Fibroblast of lung (primary cell): ENCODE measurements at regions not wholly inside any gene's neighbourhood (a gene's known extent, or its start where the extent isn't known, plus 50 kb on each side); places are given as distances from the start of the nearest gene placed in this dataset.

Experiments used
- DNase-seq, 2 donors: peaks; one replicate each; pipeline versions ENCODE4 v3.0.0 to v3.0.0-alpha.2; 2010; ENCODE audit warnings: low read depth in 2 of 2
- H2AFZ ChIP-seq: 2 replicates; pipeline ENCODE4 v1.5.1; 2012; ENCODE audit warnings: low read length, control low read depth, inconsistent platforms
- H3K27ac ChIP-seq: 2 replicates; pipeline ENCODE4 v1.5.1; 2011; ENCODE audit warnings: low read length, control low read depth; ENCODE audit not compliant: insufficient read depth
- H3K27me3 ChIP-seq: 2 replicates; pipeline ENCODE4 v1.5.1; 2011; ENCODE audit warnings: mild to moderate bottlenecking, low read length; ENCODE audit not compliant: control insufficient read depth, insufficient read depth
- H3K36me3 ChIP-seq: 2 replicates; pipeline ENCODE4 v1.5.1; 2011; ENCODE audit warnings: low read length; ENCODE audit not compliant: control insufficient read depth, insufficient read depth
- H3K4me1 ChIP-seq: 2 replicates; pipeline ENCODE4 v1.5.1; 2011; ENCODE audit warnings: low read length; ENCODE audit not compliant: control insufficient read depth, insufficient read depth; ENCODE audit errors: extremely low read depth
- H3K4me2 ChIP-seq: 2 replicates; pipeline ENCODE4 v1.5.1; 2011; ENCODE audit warnings: low read length, control low read depth; ENCODE audit not compliant: insufficient read depth; ENCODE audit errors: extremely low read depth
- H3K4me3 ChIP-seq, 4 experiments: fragments of 200-600 bp in 1 of 4; sonication (generic) in 1 of 4; replicated peaks in 1 of 4; 2 replicates each; pipeline ENCODE4 v1.5.1; 2011 to 2016; ENCODE audit warnings: low read length in 4 of 4, low read depth in 3 of 4, mild to moderate bottlenecking in 3 of 4, control low read depth in 2 of 4, inconsistent platforms in 1 of 4, mixed read lengths in 1 of 4; ENCODE audit not compliant: insufficient read depth in 1 of 4; ENCODE audit errors: control extremely low read depth in 1 of 4
- H3K79me2 ChIP-seq: 2 replicates; pipeline ENCODE4 v1.5.1; 2012; ENCODE audit warnings: mild to moderate bottlenecking, low read length, inconsistent platforms; ENCODE audit not compliant: control insufficient read depth, insufficient read depth
- H3K9ac ChIP-seq: 2 replicates; pipeline ENCODE4 v1.5.1; 2011; ENCODE audit warnings: mild to moderate bottlenecking, low read length, control low read depth; ENCODE audit not compliant: insufficient read depth
- H3K9me3 ChIP-seq: 2 replicates; pipeline ENCODE4 v1.5.1; 2012; ENCODE audit warnings: low read depth, low read length; ENCODE audit not compliant: control insufficient read depth, insufficient read depth
- H4K20me1 ChIP-seq: 2 replicates; pipeline ENCODE4 v1.5.1; 2011; ENCODE audit warnings: low read length; ENCODE audit not compliant: control insufficient read depth, insufficient read depth; ENCODE audit errors: extremely low read depth
- CTCF ChIP-seq, 2 donors: IDR thresholded peaks in 1 of 2; conservative IDR thresholded peaks in 1 of 2; 1 replicate in 1 of 2; 2 replicates in 1 of 2; pipeline ENCODE4 v1.5.1; 2011 to 2012; ENCODE audit warnings: low read length in 2 of 2, control low read depth in 1 of 2, inconsistent platforms in 1 of 2, low read depth in 1 of 2, mild to moderate bottlenecking in 1 of 2
- EZH2 ChIP-seq: IDR thresholded peaks from 2 replicates; pipeline ENCODE4 v1.5.1; 2012; ENCODE audit warnings: low read length, control low read depth, mild to moderate bottlenecking; ENCODE audit errors: missing control alignments

GRCh38 chr7:106571563-106571962, 89.4 kb downstream of the CCDC71L start:
- H3K9me3 ChIP-seq: no peaks in the 10 kb centered on the region
- H4K20me1 ChIP-seq: no peaks in the 10 kb centered on the region
- no peak overlapping the region for H3K27ac ChIP-seq
- no peaks in the 10 kb centered on the region for H3K79me2 ChIP-seq
- DNase-seq: no peak
- H3K4me1 ChIP-seq: peaks cover 4% of the 10 kb centered on the region
- no peak overlapping the region for H3K9ac ChIP-seq
- no peak overlapping the region for H3K4me2 ChIP-seq
- no peak overlapping the region for H3K4me3 ChIP-seq
- TF ChIP-seq EZH2: no peak
- no peak for TF ChIP-seq CTCF (conservative IDR thresholded peaks at IDR 0.05 in 1 of 2, IDR thresholded peaks at IDR 0.05 in 1 of 2; ENCODE audit: low read depth in 1 of 2, low read length in 2 of 2)
- no peak overlapping the region for H2AFZ ChIP-seq
- H3K36me3 ChIP-seq: no peaks in the 10 kb centered on the region
- no peaks in the 10 kb centered on the region for H3K27me3 ChIP-seq

GRCh38 chr7:106570948-106571418, 90.0 kb downstream of the CCDC71L start:
- Histone ChIP-seq H3K9me3 (no peaks in the 10 kb centered on the region), H3K4me1 (peaks cover 4% of the 10 kb centered on the region), H3K36me3 (no peaks in the 10 kb centered on the region), H3K27ac (no peak overlapping the region), H3K4me2 (no peak overlapping the region), H3K9ac (no peak overlapping the region), H3K27me3 (no peaks in the 10 kb centered on the region), H4K20me1 (no peaks in the 10 kb centered on the region), H2AFZ (no peak overlapping the region), H3K4me3 (no peak overlapping the region), H3K79me2 (no peaks in the 10 kb centered on the region)
- TF ChIP-seq EZH2 (no peak), CTCF (conservative IDR thresholded peaks at IDR 0.05 in 1 of 2, IDR thresholded peaks at IDR 0.05 in 1 of 2; ENCODE audit: low read depth in 1 of 2, low read length in 2 of 2) (no peak)
- no peak for DNase-seq

- no peaks in the 10 kb centered on the region for H3K79me2 ChIP-seq
- no peak for TF ChIP-seq CTCF (conservative IDR thresholded peaks at IDR 0.05 in 1 of 2, IDR thresholded peaks at IDR 0.05 in 1 of 2; ENCODE audit: low read depth in 1 of 2, low read length in 2 of 2)
- no peak for TF ChIP-seq EZH2
- no peak overlapping the region for H3K4me2 ChIP-seq
- H3K27ac ChIP-seq: no peak overlapping the region
- H2AFZ ChIP-seq: no peak overlapping the region
- peaks cover 4% of the 10 kb centered on the region for H3K4me1 ChIP-seq
- H4K20me1 ChIP-seq: no peaks in the 10 kb centered on the region
- H3K36me3 ChIP-seq: no peaks in the 10 kb centered on the region
- H3K4me3 ChIP-seq: no peak overlapping the region
- DNase-seq: no peak
- H3K27me3 ChIP-seq: no peaks in the 10 kb centered on the region
- no peak overlapping the region for H3K9ac ChIP-seq
- H3K9me3 ChIP-seq: no peaks in the 10 kb centered on the region
These were observed 90.8 kb downstream of the CCDC71L start for GRCh38 chr7:106570146-106570545.
